Liver (tissue), 7 donors: ENCODE measurements at regions not wholly inside any gene's neighbourhood (a gene's known extent, or its start where the extent isn't known, plus 50 kb on each side); places are given as distances from the start of the nearest gene placed in this dataset.

Source experiments
- DNase-seq: peaks from one replicate; pipeline ENCODE4 v3.0.0-alpha.2; 2017; ENCODE audit warnings: low spot score
- H3K27ac ChIP-seq, 2 donors: one replicate each; pipeline ENCODE4 v1.7.0; 2013; ENCODE audit warnings: inconsistent platforms in 2 of 2, low read length in 2 of 2, control low read depth in 1 of 2, low read depth in 1 of 2, mild to moderate bottlenecking in 1 of 2
- H3K27me3 ChIP-seq, 4 donors: one replicate each; pipeline versions ENCODE4 v1.6.1 to v1.7.0; 2013; ENCODE audit warnings: low read length in 3 of 4, inconsistent platforms in 1 of 4, mild to moderate bottlenecking in 1 of 4, moderate library complexity in 1 of 4; ENCODE audit not compliant: control insufficient read depth in 4 of 4, insufficient read depth in 4 of 4
- H3K36me3 ChIP-seq, 4 donors: one replicate each; pipeline versions ENCODE4 v1.6.1 to v1.7.0; 2013; ENCODE audit warnings: low read length in 3 of 4, mild to moderate bottlenecking in 3 of 4, low read depth in 1 of 4, moderate library complexity in 1 of 4; ENCODE audit not compliant: control insufficient read depth in 4 of 4, insufficient read depth in 3 of 4
- H3K4me1 ChIP-seq, 4 donors: one replicate each; pipeline versions ENCODE4 v1.6.1 to v1.7.0; 2013; ENCODE audit warnings: low read length in 3 of 4, mild to moderate bottlenecking in 3 of 4, moderate library complexity in 1 of 4; ENCODE audit not compliant: control insufficient read depth in 4 of 4, insufficient read depth in 4 of 4
- H3K4me3 ChIP-seq, 3 donors: one replicate each; pipeline versions ENCODE4 v1.6.1 to v1.7.0; 2013; ENCODE audit warnings: low read length in 3 of 3, control low read depth in 1 of 3, low read depth in 1 of 3, mild to moderate bottlenecking in 1 of 3
- H3K9ac ChIP-seq, 2 donors: one replicate each; pipeline ENCODE4 v1.7.0; 2013; ENCODE audit warnings: low read length in 2 of 2, mild to moderate bottlenecking in 2 of 2, moderate library complexity in 2 of 2, control low read depth in 1 of 2, low read depth in 1 of 2
- H3K9me3 ChIP-seq, 4 donors: one replicate each; pipeline versions ENCODE4 v1.6.1 to v1.7.0; 2013; ENCODE audit warnings: low read length in 3 of 4; ENCODE audit not compliant: control insufficient read depth in 4 of 4
- EGR1 ChIP-seq, 2 donors: IDR thresholded peaks; 2 replicates each; pipeline ENCODE4 v1.6.1; 2016 to 2018; ENCODE audit warnings: antibody characterized with exemption in 2 of 2, low read depth in 2 of 2
- FOXA1 ChIP-seq: IDR thresholded peaks from 2 replicates; pipeline ENCODE4 v1.6.1; 2016; ENCODE audit warnings: antibody characterized with exemption
- FOXA2 ChIP-seq: IDR thresholded peaks from 2 replicates; pipeline ENCODE4 v1.6.1; 2016; ENCODE audit warnings: antibody characterized with exemption
- GABPA ChIP-seq, 2 donors: IDR thresholded peaks in 1 of 2; conservative IDR thresholded peaks in 1 of 2; 2 replicates each; pipeline ENCODE4 v1.6.1; 2016; ENCODE audit warnings: antibody characterized with exemption in 2 of 2, mild to moderate bottlenecking in 1 of 2, moderate library complexity in 1 of 2
- HNF4A ChIP-seq, 2 donors: conservative IDR thresholded peaks; 2 replicates each; pipeline ENCODE4 v1.6.1; 2016; ENCODE audit warnings: antibody characterized with exemption in 2 of 2, mild to moderate bottlenecking in 2 of 2
- HNF4G ChIP-seq: IDR thresholded peaks from 2 replicates; pipeline ENCODE4 v1.6.1; 2016; ENCODE audit warnings: antibody characterized with exemption
- JUND ChIP-seq, 2 donors: IDR thresholded peaks; 2 replicates each; pipeline ENCODE4 v1.6.1; 2016; ENCODE audit warnings: antibody characterized with exemption in 2 of 2
- RAD21 ChIP-seq, 2 donors: IDR thresholded peaks; 2 replicates each; pipeline ENCODE4 v1.6.1; 2016; ENCODE audit warnings: antibody characterized with exemption in 2 of 2, mild to moderate bottlenecking in 2 of 2
- REST ChIP-seq: IDR thresholded peaks from 2 replicates; pipeline ENCODE4 v1.6.1; 2016; ENCODE audit warnings: antibody characterized with exemption, mild to moderate bottlenecking
- RXRA ChIP-seq, 2 donors: IDR thresholded peaks; 2 replicates each; pipeline ENCODE4 v1.6.1; 2017 to 2018; ENCODE audit warnings: antibody characterized with exemption in 2 of 2, mild to moderate bottlenecking in 1 of 2
- SP1 ChIP-seq: IDR thresholded peaks from 2 replicates; pipeline ENCODE4 v1.6.1; 2018; ENCODE audit warnings: antibody characterized with exemption, mild to moderate bottlenecking
- TAF1 ChIP-seq: conservative IDR thresholded peaks from 2 replicates; pipeline ENCODE4 v1.6.1; 2016; ENCODE audit warnings: antibody characterized with exemption, mild to moderate bottlenecking
- YY1 ChIP-seq: IDR thresholded peaks from 2 replicates; pipeline ENCODE4 v1.6.1; 2016; ENCODE audit warnings: antibody characterized with exemption, mild to moderate bottlenecking
- WGBS: extraction: QIAGEN DNeasy Blood & Tissue Kit; methylation state at CpG from one replicate; pipeline ENCODE4 v1.1.7; 2013; 5-methylcytosine and 5-hydroxymethylcytosine counted together
- TF ChIP-seq, protein P1 (sequence below): IDR thresholded peaks from 2 replicates; pipeline ENCODE4 v1.6.1; 2016; ENCODE audit warnings: antibody characterized with exemption
- TF ChIP-seq, protein P2 (sequence below): IDR thresholded peaks from 2 replicates; pipeline ENCODE4 v1.6.1; 2016; ENCODE audit warnings: antibody characterized with exemption
- donor health status: healthy.
- donor health status: healthy.
- donor health status: healthy.
- donor health status: healthy.

DNA sequence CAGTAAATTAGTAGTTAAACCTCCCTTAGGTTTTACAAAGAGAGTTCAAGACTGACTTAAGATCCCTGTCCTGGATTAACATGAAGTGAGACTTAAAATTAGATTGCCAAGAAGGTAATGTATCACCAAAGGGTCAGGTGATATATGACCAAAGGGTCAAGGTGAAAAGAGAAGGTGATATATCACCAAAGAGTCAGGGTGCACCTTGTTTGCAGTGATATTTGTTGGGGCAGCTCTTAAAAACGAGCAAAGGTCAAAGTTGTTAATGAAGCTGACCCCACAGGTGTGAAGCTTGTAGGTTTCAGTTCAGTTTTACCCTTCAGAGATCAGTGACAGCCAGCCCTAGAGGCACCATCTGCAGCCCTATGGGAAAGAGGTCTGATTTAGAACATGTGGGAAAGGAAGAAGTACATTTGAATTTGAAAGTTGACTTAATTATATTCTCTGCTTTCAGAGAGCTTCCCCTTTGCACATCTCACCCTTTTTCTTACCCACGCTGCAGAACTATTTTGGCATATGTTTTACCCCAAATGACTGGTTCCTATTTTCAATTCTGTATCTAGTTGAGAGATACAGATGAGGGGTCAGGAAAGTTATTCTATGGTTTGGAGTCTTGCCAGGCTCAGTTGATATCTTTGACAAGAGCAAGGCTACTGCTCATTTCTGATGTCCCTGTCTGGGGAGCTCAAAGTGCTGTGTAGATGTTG is 170.8 kb downstream of the S1PR1 start:
- Histone ChIP-seq H3K36me3 (no peaks in the 10 kb centered on the region), H3K9ac (no peak overlapping the region), H3K9me3 (no peaks in the 10 kb centered on the region), H3K27ac (no peak overlapping the region), H3K4me1 (no peaks in the 10 kb centered on the region), H3K4me3 (no peak overlapping the region), H3K27me3 (no peaks in the 10 kb centered on the region)
- WGBS, result 43% methylated on average over 2 of the region's 2 CpGs
- TF ChIP-seq SP1 (no peak), RXRA (IDR thresholded peaks at IDR 0.05) (no peak), REST (no peak), GABPA (IDR thresholded peaks at IDR 0.05 in 1 of 2, conservative IDR thresholded peaks at IDR 0.05 in 1 of 2) (no peak), HNF4A (conservative IDR thresholded peaks at IDR 0.05) (no peak), HNF4G (no peak), EGR1 (IDR thresholded peaks at IDR 0.05; ENCODE audit: low read depth in 2 of 2) (no peak), FOXA2 (no peak), TAF1 (no peak), JUND (IDR thresholded peaks at IDR 0.05) (no peak), RAD21 (IDR thresholded peaks at IDR 0.05) (no peak), FOXA1 (no peak)
- TF ChIP-seq, protein P1, sequence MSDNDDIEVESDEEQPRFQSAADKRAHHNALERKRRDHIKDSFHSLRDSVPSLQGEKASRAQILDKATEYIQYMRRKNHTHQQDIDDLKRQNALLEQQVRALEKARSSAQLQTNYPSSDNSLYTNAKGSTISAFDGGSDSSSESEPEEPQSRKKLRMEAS, result no peak
- TF ChIP-seq, protein P2, sequence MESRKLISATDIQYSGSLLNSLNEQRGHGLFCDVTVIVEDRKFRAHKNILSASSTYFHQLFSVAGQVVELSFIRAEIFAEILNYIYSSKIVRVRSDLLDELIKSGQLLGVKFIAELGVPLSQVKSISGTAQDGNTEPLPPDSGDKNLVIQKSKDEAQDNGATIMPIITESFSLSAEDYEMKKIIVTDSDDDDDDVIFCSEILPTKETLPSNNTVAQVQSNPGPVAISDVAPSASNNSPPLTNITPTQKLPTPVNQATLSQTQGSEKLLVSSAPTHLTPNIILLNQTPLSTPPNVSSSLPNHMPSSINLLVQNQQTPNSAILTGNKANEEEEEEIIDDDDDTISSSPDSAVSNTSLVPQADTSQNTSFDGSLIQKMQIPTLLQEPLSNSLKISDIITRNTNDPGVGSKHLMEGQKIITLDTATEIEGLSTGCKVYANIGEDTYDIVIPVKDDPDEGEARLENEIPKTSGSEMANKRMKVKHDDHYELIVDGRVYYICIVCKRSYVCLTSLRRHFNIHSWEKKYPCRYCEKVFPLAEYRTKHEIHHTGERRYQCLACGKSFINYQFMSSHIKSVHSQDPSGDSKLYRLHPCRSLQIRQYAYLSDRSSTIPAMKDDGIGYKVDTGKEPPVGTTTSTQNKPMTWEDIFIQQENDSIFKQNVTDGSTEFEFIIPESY, result no peak
- no peak for DNase-seq

- 93% methylated on average over 1 of the region's 1 CpG for WGBS
Observed at GRCh38 chr1:101408212-101409042, 171.6 kb downstream of the S1PR1 start.

More at GRCh38 chr1:101408212-101409042, 171.6 kb downstream of the S1PR1 start:
- H3K4me3 ChIP-seq, result no peak overlapping the region
- H3K27ac ChIP-seq, result no peak overlapping the region
- no peak overlapping the region for H3K9ac ChIP-seq
- TF ChIP-seq FOXA2 (no peak), HNF4A (conservative IDR thresholded peaks at IDR 0.05) (no peak), SP1 (no peak), FOXA1 (no peak), YY1 (no peak), GABPA (IDR thresholded peaks at IDR 0.05 in 1 of 2, conservative IDR thresholded peaks at IDR 0.05 in 1 of 2) (no peak), RAD21 (IDR thresholded peaks at IDR 0.05) (no peak)
- TF ChIP-seq, protein P1, result no peak
- no peaks in the 10 kb centered on the region for H3K9me3 ChIP-seq
- H3K27me3 ChIP-seq, result no peaks in the 10 kb centered on the region
- H3K4me1 ChIP-seq, result no peaks in the 10 kb centered on the region
- no peaks in the 10 kb centered on the region for H3K36me3 ChIP-seq
- no peak for DNase-seq
